WTC11 (cell line): ENCODE measurements at regions not wholly inside any gene's neighbourhood (a gene's known extent, or its start where the extent isn't known, plus 50 kb on each side); places are given as distances from the start of the nearest gene placed in this dataset.

Experiments
- ATAC-seq: fragments of 200-7000 bp; cut with Tn5 transposase; 2 replicates; pipeline ENCODE4 v1.10.0; 2021; ENCODE audit warnings: mild to moderate bottlenecking, moderate library complexity
- CTCF ChIA-PET: fragments of 300-600 bp; sonication (Branson Sonifier 250); formaldehyde crosslinking; loops from one replicate; lab custom pipeline; 2021; ENCODE audit warnings: antibody characterized with exemption; lab: Charles Lee
- POLR2A ChIA-PET: fragments of 350-600 bp; sonication (Branson Sonifier 250); formaldehyde crosslinking; loops from one replicate; lab custom pipeline; 2021; ENCODE audit warnings: antibody characterized with exemption; lab: Charles Lee
- DNase-seq: peaks from one replicate; pipeline ENCODE4 v3.0.0; 2021; ENCODE audit warnings: low spot score
- H3K27ac Mint-ChIP-seq: 2 replicates; pipeline ENCODE4 v1.8.0; 2021; ENCODE audit warnings: mixed read lengths
- H3K27me3 Mint-ChIP-seq: 2 replicates; pipeline ENCODE4 v1.8.0; 2021; ENCODE audit warnings: low read depth, mild to moderate bottlenecking, moderate library complexity, mixed read lengths
- H3K36me3 Mint-ChIP-seq: 2 replicates; pipeline ENCODE4 v1.8.0; 2021; ENCODE audit warnings: mixed read lengths
- H3K4me1 Mint-ChIP-seq: 2 replicates; pipeline ENCODE4 v1.8.0; 2022; ENCODE audit warnings: mixed read lengths
- H3K4me3 Mint-ChIP-seq: 2 replicates; pipeline ENCODE4 v1.8.0; 2021; ENCODE audit warnings: mild to moderate bottlenecking, moderate library complexity, mixed read lengths
- H3K9me3 Mint-ChIP-seq: 2 replicates; pipeline ENCODE4 v1.8.0; 2021; ENCODE audit warnings: mixed read lengths
- CBFB ChIP-seq: sonication (generic); formaldehyde crosslinking; IDR thresholded peaks from 2 replicates; pipeline ENCODE4 v1.8.1; 2022; ENCODE audit warnings: mild to moderate bottlenecking, low read depth, missing genetic modification reagents
- CREB1 ChIP-seq: sonication (generic); formaldehyde crosslinking; IDR thresholded peaks from 2 replicates; pipeline ENCODE4 v1.8.0; 2023; ENCODE audit warnings: mild to moderate bottlenecking, missing genetic modification reagents
- CTCF ChIP-seq: fragments of 200-600 bp; IDR thresholded peaks from 2 replicates; pipeline ENCODE4 v1.8.0; 2022; ENCODE audit warnings: antibody characterized with exemption
- E2F1 ChIP-seq: sonication (generic); formaldehyde crosslinking; IDR thresholded peaks from 2 replicates; pipeline ENCODE4 v1.8.0; 2022; ENCODE audit warnings: mild to moderate bottlenecking, missing genetic modification reagents
- EMX1 ChIP-seq: fragments of 250-450 bp; sonication (Bioruptor Pico); IDR thresholded peaks from 2 replicates; pipeline ENCODE4 v1.8.0; 2021; ENCODE audit warnings: mild to moderate bottlenecking
- ERG ChIP-seq: fragments of 250-450 bp; sonication (Bioruptor Pico); IDR thresholded peaks from 2 replicates; pipeline ENCODE4 v1.8.0; 2021; ENCODE audit warnings: mild to moderate bottlenecking
- HMGA2 ChIP-seq: fragments of 250-450 bp; sonication (Bioruptor Pico); IDR thresholded peaks from 2 replicates; pipeline ENCODE4 v1.4.0; 2021; ENCODE audit warnings: mild to moderate bottlenecking, moderate library complexity
- HMGXB4 ChIP-seq: sonication (generic); formaldehyde crosslinking; IDR thresholded peaks from 2 replicates; pipeline ENCODE4 v1.8.1; 2023; ENCODE audit warnings: mild to moderate bottlenecking, moderate library complexity, missing genetic modification reagents
- IRF2 ChIP-seq: sonication (generic); formaldehyde crosslinking; IDR thresholded peaks from 2 replicates; pipeline ENCODE4 v1.8.0; 2022; ENCODE audit warnings: low read depth, missing genetic modification reagents, borderline replicate concordance
- MLX ChIP-seq: sonication (generic); formaldehyde crosslinking; IDR thresholded peaks from 2 replicates; pipeline ENCODE4 v1.8.1; 2023; ENCODE audit warnings: mild to moderate bottlenecking, missing genetic modification reagents, moderate library complexity
- MYBL2 ChIP-seq: sonication (generic); formaldehyde crosslinking; IDR thresholded peaks from 2 replicates; pipeline ENCODE4 v1.8.1; 2023; ENCODE audit warnings: mild to moderate bottlenecking, moderate library complexity, missing genetic modification reagents
- NFYB ChIP-seq: sonication (generic); formaldehyde crosslinking; conservative IDR thresholded peaks from 2 replicates; pipeline ENCODE4 v1.8.0; 2022; ENCODE audit warnings: low read depth, missing genetic modification reagents
- NR1H2 ChIP-seq: sonication (generic); formaldehyde crosslinking; IDR thresholded peaks from 2 replicates; pipeline ENCODE4 v1.9.0; 2021; ENCODE audit warnings: mild to moderate bottlenecking, moderate library complexity, missing genetic modification reagents
- PRRX2 ChIP-seq: fragments of 250-450 bp; sonication (Bioruptor Pico); IDR thresholded peaks from 2 replicates; pipeline ENCODE4 v1.8.0; 2021; ENCODE audit warnings: mild to moderate bottlenecking
- SP1 ChIP-seq: sonication (generic); formaldehyde crosslinking; conservative IDR thresholded peaks from 2 replicates; pipeline ENCODE4 v1.8.1; 2022; ENCODE audit warnings: missing genetic modification reagents
- TEAD1 ChIP-seq: sonication (generic); formaldehyde crosslinking; IDR thresholded peaks from 2 replicates; pipeline ENCODE4 v1.8.0; 2022; ENCODE audit warnings: mild to moderate bottlenecking, missing genetic modification reagents
- ZNF121 ChIP-seq: sonication (generic); formaldehyde crosslinking; IDR thresholded peaks from 2 replicates; pipeline ENCODE4 v1.8.0; 2023; ENCODE audit warnings: missing genetic modification reagents
- ZNF263 ChIP-seq: sonication (generic); formaldehyde crosslinking; IDR thresholded peaks from 2 replicates; pipeline ENCODE4 v1.8.1; 2022; ENCODE audit warnings: low read depth, mild to moderate bottlenecking, moderate library complexity, missing genetic modification reagents
- ZNF423 ChIP-seq: fragments of 250-450 bp; sonication (Bioruptor Pico); IDR thresholded peaks from 2 replicates; pipeline ENCODE4 v2.1.2; 2022; ENCODE audit warnings: mild to moderate bottlenecking, moderate library complexity

GRCh38 chr5:10018201-10019069 is 231.3 kb downstream of the ATPSCKMT start (continued):
- TF ChIP-seq TEAD1 (CRISPR knock-in tag) (no peak), HMGA2 (CRISPR knock-in tag) (no peak), ZNF263 (CRISPR knock-in tag) (no peak), CREB1 (CRISPR knock-in tag) (no peak), MLX (no peak), ERG (CRISPR knock-in tag) (no peak)

GRCh38 chr5:10017786-10018185 is 231.9 kb downstream of the ATPSCKMT start:
- H3K27ac Mint-ChIP-seq, result no peak overlapping the region
- H3K4me3 Mint-ChIP-seq, result no peak overlapping the region
- ATAC-seq, result no peak
- ChIA-PET POLR2A (no interaction called here), CTCF (no interaction called here)
- no peak for DNase-seq
- TF ChIP-seq IRF2 (CRISPR knock-in tag) (no peak), ZNF121 (CRISPR knock-in tag) (no peak), NFYB (CRISPR knock-in tag) (no peak), PRRX2 (CRISPR knock-in tag) (no peak), E2F1 (no peak), HMGXB4 (no peak), SP1 (no peak), MLX (no peak), NR1H2 (CRISPR knock-in tag) (no peak), CTCF (no peak), CBFB (CRISPR knock-in tag) (no peak), MYBL2 (CRISPR knock-in tag) (no peak), EMX1 (CRISPR knock-in tag) (no peak), ZNF423 (CRISPR knock-in tag) (no peak)
- peaks cover 37% of the 10 kb centered on the region for H3K9me3 Mint-ChIP-seq
- peaks cover 12% of the 10 kb centered on the region for H3K36me3 Mint-ChIP-seq
- H3K4me1 Mint-ChIP-seq, result peaks cover 7% of the 10 kb centered on the region; the same call in 1 of the 2 replicates
- no peaks in the 10 kb centered on the region for H3K27me3 Mint-ChIP-seq
